Activated CD8-positive, alpha-beta memory T cell treated with anti-CD3 and anti-CD28 coated beads, Interleukin-2, amount 10 ng/mL, durations not matched to agents 7 days and 5 days (primary cell): ENCODE measurements at regions not wholly inside any gene's neighbourhood (a gene's known extent, or its start where the extent isn't known, plus 50 kb on each side); places are given as distances from the start of the nearest gene placed in this dataset.

ENCODE experiments used
- ATAC-seq: fragments of 150-1000 bp; cut with Tn5 transposase; one replicate; pipeline ENCODE4 v1.10.0; 2021; ENCODE audit warnings: moderate library complexity
- CTCF ChIA-PET: fragments of 350-600 bp; sonication (Branson Sonifier 250); formaldehyde crosslinking; loops from one replicate; lab custom pipeline; 2021; ENCODE audit warnings: antibody characterized with exemption; lab: Charles Lee
- DNase-seq: peaks from one replicate; pipeline ENCODE4 v3.0.0-alpha.2; 2020
- H3K27ac Mint-ChIP-seq: one replicate; pipeline ENCODE4 v1.8.0; 2021; ENCODE audit warnings: mild to moderate bottlenecking, mixed read lengths
- H3K27me3 Mint-ChIP-seq: one replicate; pipeline ENCODE4 v1.8.0; 2021; ENCODE audit warnings: mixed read lengths
- H3K36me3 Mint-ChIP-seq: one replicate; pipeline ENCODE4 v1.8.0; 2021; ENCODE audit warnings: mild to moderate bottlenecking, mixed read lengths
- H3K4me1 Mint-ChIP-seq: one replicate; pipeline ENCODE4 v1.8.0; 2021; ENCODE audit warnings: mixed read lengths
- H3K4me3 Mint-ChIP-seq: one replicate; pipeline ENCODE4 v1.8.0; 2021; ENCODE audit warnings: mild to moderate bottlenecking, moderate library complexity, mixed read lengths
- H3K9me3 Mint-ChIP-seq: one replicate; pipeline ENCODE4 v1.8.0; 2022; ENCODE audit warnings: low read depth, mixed read lengths

- Mint-ChIP-seq H3K27ac (no peak overlapping the region), H3K27me3 (peaks cover 3% of the 10 kb centered on the region), H3K4me1 (no peaks in the 10 kb centered on the region), H3K4me3 (no peak overlapping the region), H3K36me3 (no peaks in the 10 kb centered on the region), H3K9me3 (no peaks in the 10 kb centered on the region)
- ATAC-seq (no peak), DNase-seq (no peak)
- CTCF ChIA-PET, result no interaction called here
These were observed 279.2 kb upstream of the THSD7B start for GRCh38 chr2:136486115-136486514.

- DNase-seq (no peak), ATAC-seq (no peak)
- peaks cover 3% of the 10 kb centered on the region for H3K27me3 Mint-ChIP-seq
- no peaks in the 10 kb centered on the region for H3K36me3 Mint-ChIP-seq
- peaks cover 5% of the 10 kb centered on the region for H3K9me3 Mint-ChIP-seq
- no peak overlapping the region for H3K27ac Mint-ChIP-seq
- CTCF ChIA-PET, result no interaction called here
- H3K4me1 Mint-ChIP-seq, result no peaks in the 10 kb centered on the region
- no peak overlapping the region for H3K4me3 Mint-ChIP-seq
These were observed 282.4 kb upstream of the THSD7B start for GRCh38 chr2:136482966-136483365.

GRCh38 chr2:136482006-136482405, 283.3 kb upstream of the THSD7B start:
- Mint-ChIP-seq H3K36me3 (no peaks in the 10 kb centered on the region), H3K27me3 (peaks cover 4% of the 10 kb centered on the region), H3K27ac (no peak overlapping the region), H3K4me3 (no peak overlapping the region), H3K4me1 (no peaks in the 10 kb centered on the region), H3K9me3 (peaks cover 5% of the 10 kb centered on the region)
- ATAC-seq (no peak), DNase-seq (no peak)
- CTCF ChIA-PET, result no interaction called here

- H3K4me1 Mint-ChIP-seq, result no peaks in the 10 kb centered on the region
- CTCF ChIA-PET, result no interaction called here
- no peak overlapping the region for H3K27ac Mint-ChIP-seq
- H3K9me3 Mint-ChIP-seq, result peaks cover 5% of the 10 kb centered on the region
- ATAC-seq (no peak), DNase-seq (no peak)
- H3K27me3 Mint-ChIP-seq, result peaks cover 6% of the 10 kb centered on the region
- no peak overlapping the region for H3K4me3 Mint-ChIP-seq
- H3K36me3 Mint-ChIP-seq, result no peaks in the 10 kb centered on the region
These were observed 285.6 kb upstream of the THSD7B start for GRCh38 chr2:136479696-136480095.

GRCh38 chr2:136468799-136469369, 296.5 kb upstream of the THSD7B start:
- Mint-ChIP-seq H3K36me3 (no peaks in the 10 kb centered on the region), H3K27ac (no peak overlapping the region), H3K4me3 (no peak overlapping the region), H3K4me1 (no peaks in the 10 kb centered on the region), H3K27me3 (peaks cover 34% of the 10 kb centered on the region), H3K9me3 (peaks cover 2% of the 10 kb centered on the region)
- ATAC-seq, result no peak
- no peak for DNase-seq
- CTCF ChIA-PET, result no interaction called here

GRCh38 chr2:136452528-136452927, 312.8 kb upstream of the THSD7B start:
- no peaks in the 10 kb centered on the region for H3K36me3 Mint-ChIP-seq
- no peaks in the 10 kb centered on the region for H3K4me1 Mint-ChIP-seq
- no peak overlapping the region for H3K4me3 Mint-ChIP-seq
- DNase-seq (no peak), ATAC-seq (no peak)
- H3K9me3 Mint-ChIP-seq, result no peaks in the 10 kb centered on the region
- peaks cover 59% of the 10 kb centered on the region for H3K27me3 Mint-ChIP-seq
- CTCF ChIA-PET, result no interaction called here
- H3K27ac Mint-ChIP-seq, result no peak overlapping the region

- no peak overlapping the region for H3K4me3 Mint-ChIP-seq
- no peaks in the 10 kb centered on the region for H3K9me3 Mint-ChIP-seq
- DNase-seq (no peak), ATAC-seq (no peak)
- CTCF ChIA-PET, result no interaction called here
- H3K27ac Mint-ChIP-seq, result no peak overlapping the region
- H3K27me3 Mint-ChIP-seq, result peaks cover 48% of the 10 kb centered on the region
- H3K36me3 Mint-ChIP-seq, result no peaks in the 10 kb centered on the region
- H3K4me1 Mint-ChIP-seq, result no peaks in the 10 kb centered on the region
These were observed 316.2 kb upstream of the THSD7B start for GRCh38 chr2:136448986-136449780.

GRCh38 chr2:136448432-136448831, 316.9 kb upstream of the THSD7B start:
- CTCF ChIA-PET, result no interaction called here
- DNase-seq (no peak), ATAC-seq (no peak)
- Mint-ChIP-seq H3K36me3 (no peaks in the 10 kb centered on the region), H3K9me3 (no peaks in the 10 kb centered on the region), H3K4me1 (no peaks in the 10 kb centered on the region), H3K27me3 (peaks cover 42% of the 10 kb centered on the region), H3K27ac (no peak overlapping the region), H3K4me3 (no peak overlapping the region)

- no peaks in the 10 kb centered on the region for H3K36me3 Mint-ChIP-seq
- CTCF ChIA-PET, result interaction anchor here (1.3 kb wide), 1 partner anchor 21 kb away, joined by 3 read pairs; no protein-coding TSS in a partner anchor
- no peak for ATAC-seq
These were observed 321.0 kb upstream of the THSD7B start for GRCh38 chr2:136444323-136444722.

GRCh38 chr2:136443661-136444060, 321.7 kb upstream of the THSD7B start:
- DNase-seq, result no peak
- Mint-ChIP-seq H3K4me1 (no peaks in the 10 kb centered on the region), H3K27me3 (peaks cover 24% of the 10 kb centered on the region), H3K9me3 (no peaks in the 10 kb centered on the region), H3K4me3 (no peak overlapping the region), H3K27ac (no peak overlapping the region), H3K36me3 (no peaks in the 10 kb centered on the region)
- ATAC-seq, result no peak
- CTCF ChIA-PET, result interaction anchor here (1.3 kb wide), 1 partner anchor 21 kb away, joined by 3 read pairs; no protein-coding TSS in a partner anchor

More at GRCh38 chr2:136444323-136444722, 321.0 kb upstream of the THSD7B start:
- no peak for DNase-seq
- Mint-ChIP-seq H3K9me3 (no peaks in the 10 kb centered on the region), H3K4me1 (no peaks in the 10 kb centered on the region), H3K27me3 (peaks cover 25% of the 10 kb centered on the region), H3K4me3 (no peak overlapping the region), H3K27ac (no peak overlapping the region)

GRCh38 chr2:136441979-136442714, 323.2 kb upstream of the THSD7B start:
- H3K27me3 Mint-ChIP-seq, result peaks cover 16% of the 10 kb centered on the region
- no peaks in the 10 kb centered on the region for H3K4me1 Mint-ChIP-seq
- no peak overlapping the region for H3K4me3 Mint-ChIP-seq
- DNase-seq (no peak), ATAC-seq (no peak)
- CTCF ChIA-PET, result interaction anchor here (1.3 to 2.8 kb wide), 2 partner anchors 17 to 18 kb away, joined by 3 to 7 read pairs; no protein-coding TSS in a partner anchor
- no peak overlapping the region for H3K27ac Mint-ChIP-seq
- H3K9me3 Mint-ChIP-seq, result no peaks in the 10 kb centered on the region
- H3K36me3 Mint-ChIP-seq, result no peaks in the 10 kb centered on the region

- Mint-ChIP-seq H3K36me3 (no peaks in the 10 kb centered on the region), H3K4me1 (no peaks in the 10 kb centered on the region), H3K27me3 (peaks cover 16% of the 10 kb centered on the region), H3K27ac (no peak overlapping the region), H3K9me3 (no peaks in the 10 kb centered on the region), H3K4me3 (no peak overlapping the region)
- CTCF ChIA-PET, result interaction anchor here (1.3 kb wide), 1 partner anchor 15 kb away, joined by 3 read pairs; no protein-coding TSS in a partner anchor
- no peak for ATAC-seq
- no peak for DNase-seq
These were observed 321.2 kb upstream of the CXCR4 start for GRCh38 chr2:136439064-136439676.

- ATAC-seq (no peak), DNase-seq (no peak)
- Mint-ChIP-seq H3K4me3 (no peak overlapping the region), H3K27me3 (peaks cover 16% of the 10 kb centered on the region), H3K9me3 (no peaks in the 10 kb centered on the region), H3K27ac (no peak overlapping the region), H3K4me1 (no peaks in the 10 kb centered on the region), H3K36me3 (no peaks in the 10 kb centered on the region)
- CTCF ChIA-PET, result no interaction called here
These were observed 319.5 kb upstream of the CXCR4 start for GRCh38 chr2:136437461-136437860.
